ENCODE measurements at regions not wholly inside any gene's neighbourhood (a gene's known extent, or its start where the extent isn't known, plus 50 kb on each side); places are given as distances from the start of the nearest gene placed in this dataset.
"Not testable (repeated sequence)": the region's sequence is repeated elsewhere in the genome, so short reads cannot be mapped to it uniquely, and the experiment has no call there.

DNA sequence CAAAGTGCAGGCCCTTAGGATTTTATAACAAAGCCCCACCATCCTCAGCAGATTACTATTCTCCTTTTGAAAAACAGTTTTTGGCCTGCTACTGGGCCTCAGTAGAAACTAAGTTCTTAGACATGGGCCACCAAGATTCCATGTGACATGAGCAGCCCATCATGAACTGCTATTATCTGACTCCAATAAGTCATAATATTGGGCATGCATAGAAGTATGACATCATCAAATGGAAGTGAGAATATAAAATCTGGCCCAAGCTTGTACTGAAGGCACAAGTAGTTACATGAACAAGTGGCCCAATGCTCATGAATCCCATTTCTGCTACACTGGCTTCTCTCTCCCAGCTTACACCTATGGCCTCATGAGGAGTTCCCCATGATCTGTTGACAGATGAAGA is 404.8 kb downstream of the EPHA5 start:
- in situ Hi-C loops (cut with HindIII; ENCODE audit: low sequenced_read_pairs): no loop called here
- no peak for DNase-seq (ENCODE audit: low spot score)

- in situ Hi-C loops (cut with HindIII; ENCODE audit: low sequenced_read_pairs): no loop called here
- no peak for DNase-seq (ENCODE audit: low spot score)
Observed at GRCh38 chr4:65259296-65259695, 411.0 kb downstream of the EPHA5 start.

- in situ Hi-C loops (cut with HindIII; ENCODE audit: low sequenced_read_pairs): no loop called here
- DNase-seq (ENCODE audit: low spot score): no peak
Observed at GRCh38 chr4:65250916-65251315, 419.4 kb downstream of the EPHA5 start.

GRCh38 chr4:65249111-65249510 is 421.2 kb downstream of the EPHA5 start:
- in situ Hi-C loops (cut with HindIII; ENCODE audit: low sequenced_read_pairs): no loop called here
- no peak for DNase-seq (ENCODE audit: low spot score)

DNA sequence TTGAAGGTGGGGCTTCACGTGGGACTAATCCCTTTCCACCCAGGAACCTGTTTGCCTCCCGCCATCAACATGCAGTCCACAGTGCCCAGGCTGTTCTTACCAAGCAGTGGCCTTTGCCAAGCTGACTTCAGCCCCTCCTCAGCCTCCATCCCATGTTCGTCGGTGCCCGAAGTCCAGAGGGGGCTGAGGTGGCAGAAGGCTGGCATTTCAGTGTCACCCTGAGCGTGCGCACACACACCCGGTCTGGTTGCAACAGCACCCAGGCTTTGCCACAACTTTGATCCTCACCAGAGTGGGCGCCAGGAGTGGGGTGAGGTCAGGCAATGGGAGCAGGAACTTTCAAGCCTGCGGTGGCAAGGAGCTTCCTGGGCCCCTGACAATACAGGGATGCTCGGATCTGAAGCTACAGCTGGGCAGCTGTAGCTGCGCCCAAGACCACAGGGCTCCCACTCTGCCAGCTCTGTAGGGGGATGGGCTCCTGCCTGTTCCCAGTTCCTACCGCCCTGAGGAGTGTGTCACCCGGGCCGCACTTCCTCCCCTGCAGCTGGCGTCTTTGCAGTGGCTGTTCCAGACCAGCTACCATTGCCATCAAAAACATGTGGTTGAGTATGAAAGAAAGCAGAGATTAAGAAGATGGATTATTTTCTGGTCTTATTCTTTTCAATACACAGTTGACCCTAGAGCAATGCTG is 428.0 kb downstream of the EPHA5 start:
- DNase-seq (ENCODE audit: low spot score): no peak
- in situ Hi-C loops (cut with HindIII; ENCODE audit: low sequenced_read_pairs): no loop called here

DNA sequence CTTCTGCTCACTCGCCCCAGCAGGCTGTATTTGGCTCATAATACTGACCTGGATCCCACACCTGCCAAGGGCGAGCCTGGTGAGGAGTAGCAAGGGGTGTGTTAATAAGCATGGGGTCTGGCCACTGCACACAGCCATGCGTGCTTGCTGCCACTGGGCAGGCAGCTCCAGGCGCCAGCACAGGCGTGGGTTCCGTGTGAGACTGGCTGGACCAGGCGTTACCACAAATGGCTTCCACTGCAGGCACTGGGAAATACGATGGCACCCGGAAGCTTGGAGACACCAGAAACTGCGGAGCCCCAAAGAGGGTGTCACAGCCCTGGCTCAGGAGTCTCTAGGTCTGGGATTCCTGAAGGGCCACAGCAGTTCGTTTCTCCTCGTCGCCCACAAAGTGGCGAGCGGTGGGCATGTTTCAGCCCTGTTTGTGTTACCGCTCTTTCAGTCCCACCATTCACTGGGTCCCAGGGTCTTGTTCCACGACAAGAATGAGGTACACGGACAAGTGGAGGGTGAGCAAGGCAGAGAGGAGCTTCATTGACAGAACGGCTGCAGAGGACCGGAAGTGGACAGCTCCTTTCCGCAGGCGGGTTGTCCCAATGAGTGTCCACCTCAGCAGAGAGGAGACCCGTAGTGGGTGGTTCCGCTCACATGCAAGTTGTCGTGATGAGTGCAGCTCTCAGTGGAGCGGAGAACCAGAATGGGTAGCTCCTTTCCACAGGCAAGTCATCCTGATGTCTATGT is 428.9 kb downstream of the EPHA5 start:
- in situ Hi-C loops (cut with HindIII; ENCODE audit: low sequenced_read_pairs): no loop called here
- no peak for DNase-seq (ENCODE audit: low spot score)

DNA sequence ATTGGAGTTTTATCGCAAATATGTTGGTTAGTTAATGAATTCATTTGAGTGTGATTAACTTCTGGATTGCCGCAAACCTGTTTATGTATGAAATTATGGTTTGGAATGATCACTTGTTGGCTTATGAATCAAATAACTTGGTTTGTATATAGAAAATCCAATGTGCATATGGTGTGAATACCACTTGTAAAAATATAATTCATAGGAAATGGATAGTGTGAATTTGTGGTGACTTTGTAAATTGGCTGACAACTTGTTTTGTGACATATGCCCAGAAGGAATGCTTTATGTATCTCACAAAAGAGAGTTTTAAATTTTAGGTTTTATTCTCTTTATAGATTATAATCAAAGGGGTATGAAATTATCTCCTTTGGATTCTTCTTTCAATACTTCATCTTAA is 436.2 kb downstream of the EPHA5 start:
- in situ Hi-C loops (cut with HindIII; ENCODE audit: low sequenced_read_pairs): no loop called here

GRCh38 chr4:65227628-65228027 is 442.7 kb downstream of the EPHA5 start:
- no peak for DNase-seq (ENCODE audit: low spot score)
- in situ Hi-C loops (cut with HindIII; ENCODE audit: low sequenced_read_pairs): no loop called here

More for the DNA sequence above, 436.2 kb downstream of the EPHA5 start:
- no peak for DNase-seq (ENCODE audit: low spot score)

DNA sequence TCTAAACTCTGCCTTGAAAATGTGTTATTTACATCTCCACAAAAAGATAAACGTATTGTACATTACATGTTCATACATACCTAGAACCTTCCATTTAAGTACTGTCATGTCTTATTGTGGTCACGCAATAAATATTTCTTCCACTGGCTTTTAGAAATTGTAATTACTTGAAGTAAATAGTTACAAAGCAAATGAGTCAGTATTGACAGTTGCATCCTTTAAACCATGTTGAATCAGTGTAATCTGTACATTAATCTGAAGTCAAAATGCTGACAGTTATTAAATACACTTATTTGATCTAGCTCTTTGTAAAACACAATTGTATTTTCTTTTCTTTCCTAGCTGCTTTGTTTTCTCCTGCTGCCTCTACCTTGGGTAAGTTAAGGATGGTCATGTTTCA is 446.7 kb downstream of the EPHA5 start:
- DNase-seq (ENCODE audit: low spot score): no peak
- in situ Hi-C loops (cut with HindIII; ENCODE audit: low sequenced_read_pairs): no loop called here

DNA sequence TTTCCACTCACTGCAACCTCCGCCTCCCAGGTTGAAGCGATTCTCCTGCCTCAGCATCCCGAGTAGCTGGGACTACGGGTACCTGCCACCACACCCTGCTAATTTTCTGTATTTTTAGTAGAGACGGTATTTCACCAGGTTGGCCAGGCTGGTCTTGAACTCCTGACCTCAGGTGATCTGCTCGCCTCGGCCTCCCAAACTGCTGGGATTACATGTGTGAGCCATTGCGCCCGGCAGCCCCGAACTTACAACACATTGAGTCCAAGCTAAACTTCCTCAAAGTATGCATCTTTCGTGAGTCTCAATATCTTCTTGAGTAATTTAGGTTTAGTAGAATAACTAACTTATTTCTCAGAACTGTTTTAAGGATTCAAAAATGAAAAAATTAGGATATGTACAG is 447.2 kb downstream of the EPHA5 start:
- DNase-seq (ENCODE audit: low spot score); in situ Hi-C loops (cut with HindIII; ENCODE audit: low sequenced_read_pairs): not testable (repeated sequence)

- in situ Hi-C loops (cut with HindIII; ENCODE audit: low sequenced_read_pairs): no loop called here
- no peak for DNase-seq (ENCODE audit: low spot score)
Observed at GRCh38 chr4:65217179-65217578, 453.1 kb downstream of the EPHA5 start.

DNA sequence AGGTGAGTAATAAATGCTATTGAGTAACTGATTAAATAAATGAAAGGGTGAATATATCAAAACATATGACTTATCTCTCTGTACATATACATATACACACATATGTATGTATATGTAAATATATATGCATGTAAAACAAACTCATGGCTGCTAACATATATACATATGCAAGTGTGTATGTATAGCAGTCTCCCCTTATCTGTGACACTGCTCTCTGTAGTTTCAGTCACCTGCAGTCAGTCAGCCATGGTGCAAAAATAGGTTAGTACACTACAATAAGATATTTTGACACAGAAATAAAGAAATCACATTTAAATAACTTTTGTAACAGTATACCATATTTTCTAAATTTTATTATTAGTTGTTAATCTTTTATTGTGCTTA is 467.4 kb downstream of the EPHA5 start:
- in situ Hi-C loops (cut with HindIII; ENCODE audit: low sequenced_read_pairs): no loop called here
- no peak for DNase-seq (ENCODE audit: low spot score)

DNA sequence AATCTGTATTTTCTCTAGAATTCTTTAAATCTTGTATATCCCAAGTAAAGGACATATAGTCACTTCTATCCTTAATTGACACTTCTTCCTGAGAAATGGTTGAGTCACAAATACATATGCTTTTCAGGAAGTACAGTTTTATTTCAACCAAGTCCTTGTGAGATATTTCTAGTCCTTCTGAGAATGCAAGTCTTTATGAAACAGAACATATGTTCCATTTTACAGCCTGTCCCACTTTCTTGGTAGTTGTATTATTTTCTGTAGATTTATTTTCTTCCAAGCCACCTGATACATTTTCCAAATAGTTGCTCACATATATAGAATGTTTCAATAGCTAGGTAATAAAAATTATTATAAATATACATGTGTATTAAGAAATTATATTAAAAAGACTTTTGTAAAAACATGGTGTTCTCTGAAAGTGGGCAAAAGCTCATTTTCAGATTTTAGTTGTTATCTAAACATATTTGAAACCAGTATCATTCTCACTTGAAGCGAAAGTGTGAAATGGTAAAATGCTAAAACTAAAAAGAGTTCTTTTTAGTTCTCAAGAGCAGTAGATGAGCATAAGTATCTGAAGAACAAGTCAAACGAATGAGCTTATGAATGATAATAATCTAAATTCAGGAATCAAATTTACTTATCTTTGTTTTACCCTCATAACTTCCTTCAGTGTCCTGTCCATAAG is 468.0 kb downstream of the EPHA5 start:
- DNase-seq (ENCODE audit: low spot score): no peak

DNA sequence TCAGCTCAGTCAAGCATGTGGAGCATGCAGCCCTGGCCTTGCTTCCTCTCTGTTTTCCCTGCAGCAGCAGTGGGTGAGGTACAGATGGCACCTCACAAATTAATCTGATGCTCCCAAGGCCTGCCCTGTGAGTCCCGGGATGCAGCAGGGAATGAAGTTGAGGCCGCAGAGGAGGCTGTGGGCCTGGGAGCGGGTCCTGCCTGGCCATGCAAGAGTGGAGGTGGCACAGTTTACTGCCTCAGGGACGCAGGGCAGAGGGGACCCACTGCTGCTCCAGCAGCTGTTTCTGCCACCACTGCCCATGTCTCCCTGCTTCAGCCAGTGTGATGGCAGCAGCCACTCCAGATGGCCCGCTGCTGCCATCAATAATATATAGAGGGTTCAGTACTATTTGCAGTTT is 474.6 kb downstream of the EPHA5 start:
- in situ Hi-C loops (cut with HindIII; ENCODE audit: low sequenced_read_pairs): no loop called here
- no peak for DNase-seq (ENCODE audit: low spot score)

More for the DNA sequence above, 468.0 kb downstream of the EPHA5 start:
- in situ Hi-C loops (cut with HindIII; ENCODE audit: low sequenced_read_pairs): no loop called here

DNA sequence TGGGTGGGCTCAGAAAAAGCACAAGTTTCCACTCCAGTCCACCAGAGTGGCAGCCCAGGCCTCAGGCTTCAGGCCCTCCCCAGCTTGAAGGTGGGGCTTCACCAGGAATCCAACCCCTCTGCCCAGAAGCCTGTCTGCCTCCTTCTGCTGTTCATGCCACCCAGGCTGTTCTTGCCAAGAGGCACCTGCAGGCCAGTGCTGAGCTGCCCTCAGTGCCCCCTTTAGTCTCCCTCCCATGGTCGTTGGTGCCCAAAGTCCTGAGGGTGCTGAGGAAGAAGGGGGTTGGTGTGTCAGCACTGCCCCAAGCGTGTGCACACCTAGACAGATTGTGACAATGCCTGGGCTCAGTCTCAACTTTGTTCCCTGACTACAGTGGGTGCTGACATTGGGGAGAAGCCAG is 475.3 kb downstream of the EPHA5 start:
- in situ Hi-C loops (cut with HindIII; ENCODE audit: low sequenced_read_pairs): no loop called here
- no peak for DNase-seq (ENCODE audit: low spot score)

- no peak for DNase-seq (ENCODE audit: low spot score)
- in situ Hi-C loops (cut with HindIII; ENCODE audit: low sequenced_read_pairs): no loop called here
Observed at GRCh38 chr4:65193985-65194384, 476.3 kb downstream of the EPHA5 start.

DNA sequence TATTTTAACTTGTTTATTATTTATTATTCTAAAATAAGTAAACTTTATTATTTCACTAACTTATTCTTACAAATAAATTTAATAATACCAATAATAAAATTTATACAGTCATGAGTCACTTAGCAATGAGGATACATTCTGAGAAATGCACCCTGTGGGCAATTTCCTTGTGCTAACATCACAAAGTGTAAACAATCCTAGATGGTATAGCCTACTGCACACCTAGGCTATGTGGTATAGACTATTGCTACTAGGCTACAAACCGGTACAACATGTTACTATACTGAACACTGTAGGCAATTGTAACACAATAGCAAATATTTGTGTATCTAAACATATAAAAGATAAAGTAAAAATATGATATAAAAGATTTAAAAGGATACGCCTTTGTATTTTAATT is 479.5 kb downstream of the EPHA5 start:
- in situ Hi-C loops (cut with HindIII; ENCODE audit: low sequenced_read_pairs): no loop called here
- no peak for DNase-seq (ENCODE audit: low spot score)

DNA sequence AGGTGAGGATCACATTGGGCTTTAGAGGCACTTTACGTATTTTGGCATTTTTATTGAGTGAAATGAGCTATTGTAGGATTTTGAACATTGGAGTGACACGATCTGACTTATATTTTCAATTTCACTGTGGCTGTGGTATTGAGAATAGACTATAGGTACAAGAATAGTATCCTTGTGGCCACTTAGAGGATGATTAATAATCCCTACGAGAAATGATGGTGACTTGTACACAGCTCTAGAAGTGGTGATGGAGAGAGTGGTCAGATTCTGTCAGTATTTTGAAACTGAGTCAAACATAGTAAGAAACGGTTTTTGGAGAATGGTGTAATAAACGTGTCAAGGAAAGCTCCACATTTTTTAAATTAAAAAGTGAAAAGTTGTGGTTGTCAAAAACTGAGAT is 494.7 kb downstream of the EPHA5 start:
- no peak for DNase-seq (ENCODE audit: low spot score)
- in situ Hi-C loops (cut with HindIII; ENCODE audit: low sequenced_read_pairs): no loop called here

DNA sequence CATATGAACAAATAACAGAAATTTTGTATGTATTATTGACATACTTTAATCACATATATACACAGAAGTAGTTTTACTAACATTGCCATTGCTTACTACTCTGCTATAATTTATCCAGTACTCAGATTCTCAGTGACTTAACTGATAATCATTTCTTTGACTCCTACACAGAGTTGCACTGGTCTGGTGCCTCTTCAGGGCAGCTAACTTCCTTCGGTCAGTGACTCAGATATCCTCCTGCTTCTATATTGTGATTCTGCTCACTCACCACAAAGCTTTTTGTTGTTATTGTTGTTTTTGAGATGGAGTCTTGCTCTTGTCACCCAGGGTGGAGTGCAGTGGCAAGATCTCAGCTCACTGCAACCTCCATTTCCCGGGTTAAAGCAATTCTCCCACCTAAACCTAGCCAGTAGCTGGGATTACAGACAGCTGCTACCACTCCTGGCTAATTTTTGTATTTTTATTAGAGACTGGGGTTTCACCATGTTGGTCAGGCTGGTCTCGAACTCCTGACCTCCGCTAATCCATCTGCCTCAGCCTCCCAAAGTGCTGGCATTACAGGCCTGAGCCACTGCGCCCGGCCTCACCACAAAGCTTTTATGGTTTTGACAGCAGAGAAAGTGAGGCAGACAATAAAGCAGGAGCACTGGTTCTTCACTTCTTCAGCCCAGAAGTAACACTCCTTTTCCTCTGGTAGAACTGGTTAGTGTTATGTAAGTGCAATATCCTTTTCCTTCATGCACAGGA is 499.3 kb downstream of the EPHA5 start:
- in situ Hi-C loops (cut with HindIII; ENCODE audit: low sequenced_read_pairs): no loop called here

GRCh38 chr4:65167719-65168118 is 502.6 kb downstream of the EPHA5 start:
- in situ Hi-C loops (cut with HindIII; ENCODE audit: low sequenced_read_pairs): no loop called here
- DNase-seq (ENCODE audit: low spot score): no peak

More for the DNA sequence above, 499.3 kb downstream of the EPHA5 start:
- no peak for DNase-seq (ENCODE audit: low spot score)

All from G401 (cell line).